GM12874 (cell line): ENCODE measurements at regions not wholly inside any gene's neighbourhood (a gene's known extent, or its start where the extent isn't known, plus 50 kb on each side); places are given as distances from the start of the nearest gene placed in this dataset.

Source experiments
- CTCF ChIP-seq: IDR thresholded peaks from 2 replicates; pipeline ENCODE4 v1.5.1; 2011; ENCODE audit warnings: low read depth, mild to moderate bottlenecking, control low read depth, low read length, moderate library complexity; ENCODE audit not compliant: insufficient read depth

- TF ChIP-seq CTCF, result no peak
Observed at GRCh38 chr6:20314866-20315845, 86.5 kb upstream of the E2F3 start.

DNA sequence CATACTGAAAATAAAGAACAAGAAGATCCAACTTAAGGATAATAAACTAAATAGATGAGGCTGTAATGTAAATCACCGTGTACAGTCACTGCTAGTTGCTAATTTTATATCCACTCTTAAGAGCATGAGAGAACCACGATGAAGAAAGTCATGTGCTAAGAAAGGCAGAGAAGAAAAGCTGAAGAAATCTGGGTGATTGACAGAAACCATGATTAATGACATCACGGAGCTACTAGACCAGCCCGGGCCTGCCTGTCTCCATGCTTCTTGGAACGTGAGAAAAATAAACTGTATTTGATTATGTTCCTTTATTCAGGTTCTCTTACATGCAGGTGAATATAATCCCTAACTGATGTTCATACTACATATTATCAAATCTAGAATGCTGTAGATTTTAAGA, 84.2 kb upstream of the E2F3 start:
- no peak for TF ChIP-seq CTCF

DNA sequence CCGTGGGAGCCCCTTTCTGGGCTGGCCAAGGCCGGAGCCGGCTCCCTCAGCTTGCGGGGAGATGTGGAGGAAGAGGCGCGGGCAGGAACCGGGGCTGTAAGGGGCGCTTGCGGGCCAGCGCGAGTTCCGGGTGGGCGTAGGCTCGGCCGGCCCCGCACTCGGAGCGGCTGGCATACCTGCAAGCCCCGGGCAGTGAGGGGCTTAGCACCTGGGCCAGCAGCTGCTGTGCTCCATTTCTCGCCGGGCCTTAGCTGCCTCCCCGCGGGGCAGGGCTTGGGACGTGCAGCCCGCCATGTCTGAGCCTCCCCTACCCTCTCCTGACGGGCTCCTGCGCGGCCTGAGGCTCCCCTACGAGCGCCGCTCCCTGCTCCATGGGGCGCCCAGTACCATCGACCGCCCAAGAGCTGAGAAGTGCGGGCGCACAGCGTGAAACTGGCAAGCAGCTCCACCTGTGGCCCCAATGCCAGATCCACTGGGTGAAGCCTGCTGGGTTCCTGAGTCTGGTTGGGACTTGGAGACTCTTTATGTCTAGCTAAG, 82.8 kb upstream of the E2F3 start:
- TF ChIP-seq CTCF, result no peak

- no peak for TF ChIP-seq CTCF
Observed at GRCh38 chr6:20319520-20320357, 81.9 kb upstream of the E2F3 start.

DNA sequence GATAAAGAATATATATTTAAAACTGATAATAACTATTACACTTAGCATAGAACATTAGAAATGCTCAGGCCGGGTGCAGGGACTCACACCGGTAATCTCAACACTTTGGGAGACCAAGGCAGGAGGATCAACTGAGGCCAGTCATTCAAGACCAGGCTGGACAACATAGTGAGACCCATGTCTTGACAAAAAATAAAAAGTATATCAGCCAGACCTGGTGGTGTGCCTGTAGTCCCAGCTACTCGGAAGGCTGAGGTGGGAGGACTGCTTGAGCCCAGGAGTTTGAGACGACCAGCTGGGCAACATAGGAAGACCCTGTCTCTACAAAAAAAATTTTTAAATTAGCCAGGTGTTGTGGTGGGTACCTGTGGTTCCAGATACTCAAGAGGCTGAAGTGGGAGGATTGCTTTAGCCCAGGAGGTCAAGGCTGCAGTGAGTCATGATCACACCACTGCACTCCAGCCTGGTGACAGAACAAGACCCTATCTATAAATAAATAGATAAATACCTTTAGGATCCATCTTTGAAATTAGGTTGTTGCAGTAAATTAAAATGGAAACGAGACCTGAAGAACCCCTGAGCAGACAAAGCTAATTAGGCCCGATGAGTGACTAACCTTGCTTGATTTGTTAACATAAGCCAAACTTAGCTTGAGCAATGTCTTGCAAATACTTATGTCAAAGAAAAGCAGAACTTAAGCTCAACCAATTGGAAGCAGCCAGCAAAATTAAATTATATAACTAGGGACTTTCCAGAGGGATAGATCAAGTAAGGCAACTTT, 75.8 kb upstream of the E2F3 start:
- no peak for TF ChIP-seq CTCF

- no peak for TF ChIP-seq CTCF
Observed at GRCh38 chr6:20326422-20326728, 75.3 kb upstream of the E2F3 start.
